ENCODE measurements at regions not wholly inside any gene's neighbourhood (a gene's known extent, or its start where the extent isn't known, plus 50 kb on each side); places are given as distances from the start of the nearest gene placed in this dataset.

DNA sequence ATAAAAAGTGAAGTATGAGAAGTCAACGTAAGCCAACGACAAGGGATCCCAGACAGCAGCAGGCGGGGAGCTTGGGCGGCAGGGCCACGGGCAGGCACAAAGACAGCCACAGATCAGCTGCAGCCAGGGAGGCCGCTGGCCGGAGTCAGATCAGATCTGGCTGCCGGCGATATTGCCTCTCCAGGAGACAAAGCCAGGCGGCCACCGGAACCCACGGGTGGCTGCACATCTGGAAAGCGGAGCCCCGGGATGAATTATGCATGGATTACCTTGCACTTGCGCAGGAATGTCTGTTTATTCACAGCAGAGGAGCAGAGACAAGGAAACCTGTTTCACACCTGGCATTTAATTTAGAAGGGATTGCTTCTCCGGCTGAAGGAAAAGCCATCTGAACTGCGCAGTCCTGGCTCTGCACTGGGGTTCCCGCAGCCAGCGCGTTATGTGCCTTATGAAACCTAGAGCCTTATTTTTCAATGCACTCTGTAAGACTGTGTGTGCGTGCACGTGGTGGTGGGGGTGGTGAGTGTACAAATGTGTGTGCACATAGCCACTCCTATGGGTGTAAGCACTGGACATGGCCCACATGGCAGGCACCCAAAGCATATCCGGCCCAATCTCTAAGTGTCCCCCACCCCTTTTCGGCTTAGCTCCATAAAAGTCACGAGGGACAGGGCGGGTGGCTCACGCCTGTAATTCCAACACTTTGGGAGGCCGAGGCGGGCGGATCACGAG is 427.8 kb upstream of the MCTP2 start:
- TF ChIP-seq, protein P1, sequence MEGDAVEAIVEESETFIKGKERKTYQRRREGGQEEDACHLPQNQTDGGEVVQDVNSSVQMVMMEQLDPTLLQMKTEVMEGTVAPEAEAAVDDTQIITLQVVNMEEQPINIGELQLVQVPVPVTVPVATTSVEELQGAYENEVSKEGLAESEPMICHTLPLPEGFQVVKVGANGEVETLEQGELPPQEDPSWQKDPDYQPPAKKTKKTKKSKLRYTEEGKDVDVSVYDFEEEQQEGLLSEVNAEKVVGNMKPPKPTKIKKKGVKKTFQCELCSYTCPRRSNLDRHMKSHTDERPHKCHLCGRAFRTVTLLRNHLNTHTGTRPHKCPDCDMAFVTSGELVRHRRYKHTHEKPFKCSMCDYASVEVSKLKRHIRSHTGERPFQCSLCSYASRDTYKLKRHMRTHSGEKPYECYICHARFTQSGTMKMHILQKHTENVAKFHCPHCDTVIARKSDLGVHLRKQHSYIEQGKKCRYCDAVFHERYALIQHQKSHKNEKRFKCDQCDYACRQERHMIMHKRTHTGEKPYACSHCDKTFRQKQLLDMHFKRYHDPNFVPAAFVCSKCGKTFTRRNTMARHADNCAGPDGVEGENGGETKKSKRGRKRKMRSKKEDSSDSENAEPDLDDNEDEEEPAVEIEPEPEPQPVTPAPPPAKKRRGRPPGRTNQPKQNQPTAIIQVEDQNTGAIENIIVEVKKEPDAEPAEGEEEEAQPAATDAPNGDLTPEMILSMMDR (IDR thresholded peaks at IDR 0.05): no peak
- no peak for TF ChIP-seq POLR2A (IDR thresholded peaks at IDR 0.05)
